Psoas muscle (tissue), 7 donors: ENCODE measurements at regions not wholly inside any gene's neighbourhood (a gene's known extent, or its start where the extent isn't known, plus 50 kb on each side); places are given as distances from the start of the nearest gene placed in this dataset.
"Not testable (repeated sequence)": the region's sequence is repeated elsewhere in the genome, so short reads cannot be mapped to it uniquely, and the experiment has no call there.

Experiments
- ATAC-seq, 4 donors: fragments of 200-7000 bp; cut with Tn5 transposase; one replicate each; pipeline ENCODE4 v1.9.1; 2020; ENCODE audit warnings: moderate library complexity in 3 of 4, mild to moderate bottlenecking in 2 of 4
- DNase-seq, 2 donors: peaks; one replicate each; pipeline ENCODE4 v3.0.0-alpha.2; 2020
- H3K27ac ChIP-seq: fragments of 200-600 bp; one replicate; pipeline ENCODE4 v1.8.0; 2022
- H3K27me3 ChIP-seq, 3 donors: fragments of 200-600 bp in 1 of 3; one replicate each; pipeline versions ENCODE4 v1.6.1 to v1.8.0; 2013 to 2022; ENCODE audit warnings: low read length in 2 of 3, mild to moderate bottlenecking in 2 of 3, moderate library complexity in 1 of 3; ENCODE audit not compliant: insufficient read depth in 3 of 3
- H3K36me3 ChIP-seq, 2 donors: fragments of 200-600 bp in 1 of 2; one replicate each; pipeline versions ENCODE4 v1.6.1 to v1.8.0; 2013 to 2022; ENCODE audit warnings: low read depth in 1 of 2, mild to moderate bottlenecking in 1 of 2, moderate library complexity in 1 of 2; ENCODE audit not compliant: insufficient read depth in 1 of 2
- H3K4me1 ChIP-seq: fragments of 200-600 bp; one replicate; pipeline ENCODE4 v1.8.0; 2022
- H3K4me3 ChIP-seq: fragments of 200-600 bp; one replicate; pipeline ENCODE4 v1.8.0; 2022; ENCODE audit warnings: mild to moderate bottlenecking
- H3K9me3 ChIP-seq: fragments of 200-600 bp; one replicate; pipeline ENCODE4 v1.8.0; 2022
- WGBS, 3 donors: extraction: QIAGEN DNeasy Blood & Tissue Kit; methylation state at CpG; one replicate each; pipeline versions ENCODE4 v1.1.6 to v1.1.7; 2013; 5-methylcytosine and 5-hydroxymethylcytosine counted together
- intact Hi-C, 2 donors: fragments of 100-400 bp; cut with DNase I; formaldehyde crosslinking; loops; one replicate each; pipeline versions ENCODE4 v1.11.0 to v1.14.2; 2022
- donor health status: healthy with polysubstance abuse.
- donor health status: DM: no; HTN: no; CAD: no; lungs with moderate emphysema.
- donor health status: Bipolar disorder and iron deficiency.
- donor health status: healthy.
- donor health status: DM: yes; HTN: yes; CAD: no.
- donor health status: DM: no; HTN: no; CAD: no.
- donor health status: DM: yes; HTN: yes; CAD: no.

GRCh38 chr2:87582579-87582978 lies 165.3 kb upstream of the PLGLB2 start:
- ATAC-seq, H3K27me3 ChIP-seq, H3K4me1 ChIP-seq, DNase-seq, H3K36me3 ChIP-seq, intact Hi-C loops, H3K4me3 ChIP-seq, H3K27ac ChIP-seq, H3K9me3 ChIP-seq: not testable (repeated sequence)

GRCh38 chr2:87583370-87583769 lies 164.5 kb upstream of the PLGLB2 start:
- H3K4me3 ChIP-seq, H3K27me3 ChIP-seq, DNase-seq, H3K36me3 ChIP-seq, intact Hi-C loops, H3K27ac ChIP-seq, ATAC-seq, H3K4me1 ChIP-seq, H3K9me3 ChIP-seq: not testable (repeated sequence)
- 87 to 97% (median 91%) methylated on average over 1 to 2 of the region's 2 CpGs for WGBS, 3 donors

GRCh38 chr2:87583803-87584202 lies 164.1 kb upstream of the PLGLB2 start:
- WGBS, 3 donors, result 34 to 49% (median 44%) methylated on average over 10 to 13 of the region's 15 CpGs
- H3K36me3 ChIP-seq, DNase-seq, H3K27me3 ChIP-seq, H3K4me1 ChIP-seq, H3K27ac ChIP-seq, ATAC-seq, intact Hi-C loops, H3K9me3 ChIP-seq: not testable (repeated sequence)
- peak overlapping the region; percentile 52 for H3K4me3 ChIP-seq

GRCh38 chr2:87584268-87584906 lies 163.5 kb upstream of the PLGLB2 start:
- 15 to 23% (median 15%) methylated on average over 30 to 32 of the region's 35 CpGs for WGBS, 3 donors

GRCh38 chr2:87587934-87588333 lies 160.0 kb upstream of the PLGLB2 start:
- H3K4me3 ChIP-seq, ATAC-seq, DNase-seq, intact Hi-C loops, H3K9me3 ChIP-seq, H3K36me3 ChIP-seq, H3K27ac ChIP-seq, H3K4me1 ChIP-seq, H3K27me3 ChIP-seq: not testable (repeated sequence)
- WGBS, 3 donors, result no CpG with 5 or more reads among the region's 1 CpG

More at GRCh38 chr2:87584268-87584906, 163.5 kb upstream of the PLGLB2 start:
- H3K27me3 ChIP-seq, H3K4me1 ChIP-seq, H3K9me3 ChIP-seq, H3K36me3 ChIP-seq, H3K27ac ChIP-seq, intact Hi-C loops: not testable (repeated sequence)
- peak overlapping the region; percentile 52 for H3K4me3 ChIP-seq
- DNase-seq, result peak; percentile 12 to 53
- peak in 3 of 4 donors; percentile 36 to 64 (median 43) for ATAC-seq

GRCh38 chr2:87592974-87593373 lies 154.9 kb upstream of the PLGLB2 start:
- H3K9me3 ChIP-seq, H3K4me3 ChIP-seq, intact Hi-C loops, H3K4me1 ChIP-seq, H3K27me3 ChIP-seq, H3K27ac ChIP-seq, ATAC-seq, H3K36me3 ChIP-seq, DNase-seq: not testable (repeated sequence)
- 89 to 90% (median 90%) methylated on average over 3 of the region's 4 CpGs for WGBS, 3 donors

- 12 to 30% (median 16%) methylated on average over 3 to 8 of the region's 10 CpGs for WGBS, 3 donors
- intact Hi-C loops, H3K4me3 ChIP-seq, H3K27ac ChIP-seq, H3K9me3 ChIP-seq, H3K27me3 ChIP-seq, H3K36me3 ChIP-seq, H3K4me1 ChIP-seq: not testable (repeated sequence)
- DNase-seq (peak; percentile 48 to 85), ATAC-seq (peak; percentile 42 to 68 (median 66))
Observed at GRCh38 chr2:87593784-87594610, 153.9 kb upstream of the PLGLB2 start.

GRCh38 chr2:87594611-87594992 lies 153.3 kb upstream of the PLGLB2 start:
- WGBS, 3 donors, result 14 to 18% (median 16%) methylated on average over 5 to 7 of the region's 7 CpGs
- intact Hi-C loops, result not testable (repeated sequence)
- ATAC-seq, result peak; percentile 26 to 63 (median 58)

GRCh38 chr2:87595017-87595416 lies 152.9 kb upstream of the PLGLB2 start:
- ATAC-seq, result peak; percentile 80 to 92 (median 90)
- H3K4me3 ChIP-seq, intact Hi-C loops, H3K9me3 ChIP-seq, H3K27me3 ChIP-seq, H3K36me3 ChIP-seq, H3K4me1 ChIP-seq: not testable (repeated sequence)
- WGBS, 3 donors, result 10 to 29% (median 19%) methylated on average over 5 to 6 of the region's 6 CpGs
- peak; percentile 14 to 65 for DNase-seq
- peak overlapping the region; percentile 60 for H3K27ac ChIP-seq

More at GRCh38 chr2:87594611-87594992, 153.3 kb upstream of the PLGLB2 start:
- not testable (repeated sequence) for H3K4me3 ChIP-seq, H3K27me3 ChIP-seq, H3K9me3 ChIP-seq, H3K36me3 ChIP-seq, H3K4me1 ChIP-seq, DNase-seq
- peak overlapping the region; percentile 50 for H3K27ac ChIP-seq

GRCh38 chr2:87600961-87601360 lies 146.9 kb upstream of the PLGLB2 start:
- H3K27ac ChIP-seq, H3K27me3 ChIP-seq, H3K4me1 ChIP-seq, H3K4me3 ChIP-seq, H3K36me3 ChIP-seq, ATAC-seq, intact Hi-C loops, DNase-seq, H3K9me3 ChIP-seq: not testable (repeated sequence)
- 90 to 93% (median 92%) methylated on average over 1 to 2 of the region's 3 CpGs for WGBS, 3 donors

GRCh38 chr2:87602118-87602517 lies 145.8 kb upstream of the PLGLB2 start:
- DNase-seq, ATAC-seq, H3K27ac ChIP-seq, H3K27me3 ChIP-seq, intact Hi-C loops, H3K4me1 ChIP-seq, H3K4me3 ChIP-seq, H3K9me3 ChIP-seq, H3K36me3 ChIP-seq: not testable (repeated sequence)
- no CpG with 5 or more reads among the region's 7 CpGs for WGBS, 3 donors
